ENCODE measurements at regions not wholly inside any gene's neighbourhood (a gene's known extent, or its start where the extent isn't known, plus 50 kb on each side); places are given as distances from the start of the nearest gene placed in this dataset.

DNA sequence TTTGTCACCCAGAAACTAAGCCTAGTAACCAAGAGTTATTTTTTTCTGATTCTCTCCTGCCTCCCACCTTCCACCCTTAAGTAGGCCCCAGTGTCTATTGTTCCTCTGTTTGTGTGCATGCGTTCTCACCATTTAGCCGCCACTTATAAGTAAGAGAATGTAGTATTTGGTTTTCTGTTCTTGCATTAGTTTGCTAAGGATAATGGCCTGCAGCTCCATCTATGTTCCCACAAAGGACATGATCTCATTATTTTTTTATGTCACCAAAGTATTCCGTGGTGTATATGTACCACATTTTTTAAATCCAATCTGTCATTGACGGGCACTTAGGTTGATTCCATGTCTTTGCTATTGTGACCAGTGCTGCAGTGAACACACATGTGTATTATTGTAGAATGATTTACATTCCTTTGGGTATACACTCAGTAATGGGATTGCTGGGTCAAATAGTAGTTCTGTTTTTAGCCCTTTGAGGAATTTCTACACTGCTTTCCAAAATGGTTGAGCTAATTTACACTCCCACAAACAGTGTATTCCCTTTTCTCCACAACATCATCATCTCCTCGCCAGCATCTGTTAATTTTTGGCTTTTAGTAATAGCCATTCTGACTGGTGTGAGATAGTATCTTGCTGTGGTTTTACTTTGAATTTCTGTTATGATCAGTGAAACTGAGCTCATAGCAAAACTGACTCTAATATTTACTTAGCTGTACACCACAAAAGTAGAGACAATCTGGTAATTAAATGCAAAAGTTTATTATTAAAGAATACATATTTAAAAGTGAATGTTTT is 660.1 kb upstream of the SLC8A1 start:
- TF ChIP-seq, protein P1, sequence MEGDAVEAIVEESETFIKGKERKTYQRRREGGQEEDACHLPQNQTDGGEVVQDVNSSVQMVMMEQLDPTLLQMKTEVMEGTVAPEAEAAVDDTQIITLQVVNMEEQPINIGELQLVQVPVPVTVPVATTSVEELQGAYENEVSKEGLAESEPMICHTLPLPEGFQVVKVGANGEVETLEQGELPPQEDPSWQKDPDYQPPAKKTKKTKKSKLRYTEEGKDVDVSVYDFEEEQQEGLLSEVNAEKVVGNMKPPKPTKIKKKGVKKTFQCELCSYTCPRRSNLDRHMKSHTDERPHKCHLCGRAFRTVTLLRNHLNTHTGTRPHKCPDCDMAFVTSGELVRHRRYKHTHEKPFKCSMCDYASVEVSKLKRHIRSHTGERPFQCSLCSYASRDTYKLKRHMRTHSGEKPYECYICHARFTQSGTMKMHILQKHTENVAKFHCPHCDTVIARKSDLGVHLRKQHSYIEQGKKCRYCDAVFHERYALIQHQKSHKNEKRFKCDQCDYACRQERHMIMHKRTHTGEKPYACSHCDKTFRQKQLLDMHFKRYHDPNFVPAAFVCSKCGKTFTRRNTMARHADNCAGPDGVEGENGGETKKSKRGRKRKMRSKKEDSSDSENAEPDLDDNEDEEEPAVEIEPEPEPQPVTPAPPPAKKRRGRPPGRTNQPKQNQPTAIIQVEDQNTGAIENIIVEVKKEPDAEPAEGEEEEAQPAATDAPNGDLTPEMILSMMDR (IDR thresholded peaks at IDR 0.05; ENCODE audit: control extremely low read depth, extremely low read depth, low read depth, missing control alignments), result no peak
- POLR2A ChIA-PET, result no interaction called here
- CTCF ChIA-PET, result no interaction called here
- DNase-seq (ENCODE audit: extremely low spot score), result no peak

- ChIA-PET CTCF (no interaction called here), POLR2A (no interaction called here)
- DNase-seq (ENCODE audit: extremely low spot score), result no peak
- TF ChIP-seq, protein P1 (IDR thresholded peaks at IDR 0.05; ENCODE audit: control extremely low read depth, extremely low read depth, low read depth, missing control alignments), result no peak
Observed at GRCh38 chr2:41116106-41116797, 664.4 kb upstream of the SLC8A1 start.

DNA sequence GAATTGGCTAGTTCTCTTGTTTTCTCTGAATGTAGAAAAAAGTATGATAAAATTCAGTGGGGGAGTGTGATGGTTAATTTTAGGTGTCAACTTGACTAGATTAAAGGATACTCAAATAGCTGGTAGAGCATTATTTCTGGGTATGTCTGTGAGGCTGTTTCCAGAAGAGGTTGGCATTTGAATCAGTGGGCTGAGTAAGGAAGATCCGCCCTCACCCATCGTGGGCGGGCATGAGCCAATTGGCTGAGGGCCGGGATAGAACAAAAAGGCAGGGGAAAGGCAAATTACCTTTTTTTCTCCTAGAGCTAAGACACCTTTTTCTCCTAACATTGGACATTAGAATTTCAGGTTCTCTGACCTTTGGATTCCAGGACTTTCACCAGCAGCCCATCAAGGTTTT is 667.6 kb upstream of the SLC8A1 start:
- TF ChIP-seq, protein P1 (IDR thresholded peaks at IDR 0.05; ENCODE audit: control extremely low read depth, extremely low read depth, low read depth, missing control alignments), result no peak
- DNase-seq (ENCODE audit: extremely low spot score), result no peak
- CTCF ChIA-PET, result no interaction called here
- POLR2A ChIA-PET, result no interaction called here

GRCh38 chr2:41123341-41123740 is 671.5 kb upstream of the SLC8A1 start:
- ChIA-PET CTCF (interaction anchor here (0.8 kb wide), 1 partner anchor 27 kb away, joined by 3 read pairs; no protein-coding TSS in a partner anchor), POLR2A (no interaction called here)
- TF ChIP-seq, protein P1 (IDR thresholded peaks at IDR 0.05; ENCODE audit: control extremely low read depth, extremely low read depth, low read depth, missing control alignments), result no peak
- no peak for DNase-seq (ENCODE audit: extremely low spot score)

GRCh38 chr2:41127351-41127750 is 675.5 kb upstream of the SLC8A1 start:
- TF ChIP-seq, protein P1 (IDR thresholded peaks at IDR 0.05; ENCODE audit: control extremely low read depth, extremely low read depth, low read depth, missing control alignments), result no peak
- CTCF ChIA-PET, result no interaction called here
- POLR2A ChIA-PET, result no interaction called here
- no peak for DNase-seq (ENCODE audit: extremely low spot score)

GRCh38 chr2:41129988-41130387 is 678.1 kb upstream of the SLC8A1 start:
- no peak for DNase-seq (ENCODE audit: extremely low spot score)
- POLR2A ChIA-PET, result no interaction called here
- CTCF ChIA-PET, result no interaction called here
- TF ChIP-seq, protein P1 (IDR thresholded peaks at IDR 0.05; ENCODE audit: control extremely low read depth, extremely low read depth, low read depth, missing control alignments), result no peak

Data from GM10248 (cell line).